ENCODE measurements at regions not wholly inside any gene's neighbourhood (a gene's known extent, or its start where the extent isn't known, plus 50 kb on each side); places are given as distances from the start of the nearest gene placed in this dataset.

DNA sequence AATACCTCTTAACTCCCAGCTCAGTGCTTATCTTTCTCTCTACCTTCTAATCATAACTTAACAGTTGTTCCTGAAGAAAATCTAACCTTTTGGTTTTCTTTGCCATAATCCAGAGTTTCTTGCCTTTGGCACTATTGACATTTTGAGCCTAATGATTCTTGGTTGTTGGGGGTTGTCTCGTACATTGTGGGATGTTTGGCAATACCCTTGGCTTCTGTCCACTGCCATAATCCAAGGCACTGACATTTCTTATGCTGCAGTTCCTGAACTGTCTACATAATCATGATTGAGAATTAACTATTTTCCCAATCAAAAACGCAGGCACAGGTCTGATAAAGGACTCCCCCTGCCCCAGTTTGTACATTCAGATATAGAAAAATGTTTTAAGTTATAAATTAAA lies 203.2 kb upstream of the MEX3C start:
- ChIA-PET CTCF (interaction anchor here (0.6 kb wide), 1 partner anchor 290 kb away, joined by 3 read pairs; no protein-coding TSS in a partner anchor), POLR2A (no interaction called here)
- Histone ChIP-seq H3K27me3 (ENCODE audit: control insufficient read depth, insufficient read depth, low read length) (no peaks in the 10 kb centered on the region), H3K36me3 (ENCODE audit: control insufficient read depth, insufficient read depth, low read length) (no peaks in the 10 kb centered on the region), H3K4me3 (ENCODE audit: low read depth, low read length) (no peak overlapping the region)
- TF ChIP-seq, protein P1, sequence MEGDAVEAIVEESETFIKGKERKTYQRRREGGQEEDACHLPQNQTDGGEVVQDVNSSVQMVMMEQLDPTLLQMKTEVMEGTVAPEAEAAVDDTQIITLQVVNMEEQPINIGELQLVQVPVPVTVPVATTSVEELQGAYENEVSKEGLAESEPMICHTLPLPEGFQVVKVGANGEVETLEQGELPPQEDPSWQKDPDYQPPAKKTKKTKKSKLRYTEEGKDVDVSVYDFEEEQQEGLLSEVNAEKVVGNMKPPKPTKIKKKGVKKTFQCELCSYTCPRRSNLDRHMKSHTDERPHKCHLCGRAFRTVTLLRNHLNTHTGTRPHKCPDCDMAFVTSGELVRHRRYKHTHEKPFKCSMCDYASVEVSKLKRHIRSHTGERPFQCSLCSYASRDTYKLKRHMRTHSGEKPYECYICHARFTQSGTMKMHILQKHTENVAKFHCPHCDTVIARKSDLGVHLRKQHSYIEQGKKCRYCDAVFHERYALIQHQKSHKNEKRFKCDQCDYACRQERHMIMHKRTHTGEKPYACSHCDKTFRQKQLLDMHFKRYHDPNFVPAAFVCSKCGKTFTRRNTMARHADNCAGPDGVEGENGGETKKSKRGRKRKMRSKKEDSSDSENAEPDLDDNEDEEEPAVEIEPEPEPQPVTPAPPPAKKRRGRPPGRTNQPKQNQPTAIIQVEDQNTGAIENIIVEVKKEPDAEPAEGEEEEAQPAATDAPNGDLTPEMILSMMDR (IDR thresholded peaks at IDR 0.05; ENCODE audit: insufficient read depth, low read depth, low read length), result no peak
- DNase-seq (ENCODE audit: low read depth), result no peak

DNA sequence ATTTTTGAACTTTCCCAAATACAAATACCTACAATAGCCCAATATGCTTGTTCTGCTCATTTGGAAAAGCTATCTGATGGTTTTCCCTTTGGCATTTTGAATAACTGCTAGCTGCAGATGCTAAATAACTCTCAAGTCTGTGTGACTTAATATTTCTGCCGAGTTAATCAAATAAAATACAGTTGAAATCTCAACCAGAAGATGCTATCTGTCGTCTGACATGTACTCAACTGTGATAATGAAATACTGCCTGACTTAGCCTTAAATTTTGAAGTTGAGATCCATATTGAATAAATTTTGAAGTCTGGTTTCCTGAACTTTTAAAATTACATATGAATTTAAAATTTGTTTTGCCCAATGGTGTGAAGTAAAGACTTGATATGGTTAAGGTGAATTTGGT lies 204.4 kb upstream of the MEX3C start:
- ChIA-PET POLR2A (no interaction called here), CTCF (no interaction called here)
- DNase-seq (ENCODE audit: low read depth), result no peak
- Histone ChIP-seq H3K36me3 (ENCODE audit: control insufficient read depth, insufficient read depth, low read length) (no peaks in the 10 kb centered on the region), H3K27me3 (ENCODE audit: control insufficient read depth, insufficient read depth, low read length) (no peaks in the 10 kb centered on the region), H3K4me3 (ENCODE audit: low read depth, low read length) (no peak overlapping the region)
- TF ChIP-seq, protein P1 (IDR thresholded peaks at IDR 0.05; ENCODE audit: insufficient read depth, low read depth, low read length), result no peak

DNA sequence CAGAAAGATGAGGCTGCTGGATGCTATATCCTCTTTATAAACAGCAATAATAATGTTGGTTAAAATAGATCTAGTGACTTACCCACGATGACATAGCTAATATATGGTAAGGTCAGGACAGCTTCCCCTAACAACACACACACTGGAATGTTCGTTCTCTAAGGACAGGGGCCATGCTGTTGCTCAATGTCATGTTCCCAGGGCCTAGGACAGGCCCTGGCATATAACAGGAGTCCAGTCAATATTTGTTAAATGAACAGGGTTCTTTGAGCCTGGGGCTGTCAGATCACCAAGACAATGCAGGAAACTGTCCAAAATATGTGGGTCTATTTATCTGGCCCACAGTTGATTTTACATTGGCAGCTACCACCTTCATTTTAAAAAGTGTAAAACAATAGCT lies 207.1 kb upstream of the MEX3C start:
- ChIA-PET CTCF (interaction anchor here (0.6 to 1.3 kb wide), 2 partner anchors 20 to 1027 kb away, joined by 3 read pairs; no protein-coding TSS in a partner anchor), POLR2A (no interaction called here)
- TF ChIP-seq, protein P1 (IDR thresholded peaks at IDR 0.05; ENCODE audit: insufficient read depth, low read depth, low read length), result no peak
- Histone ChIP-seq H3K27me3 (ENCODE audit: control insufficient read depth, insufficient read depth, low read length) (no peaks in the 10 kb centered on the region), H3K36me3 (ENCODE audit: control insufficient read depth, insufficient read depth, low read length) (no peaks in the 10 kb centered on the region), H3K4me3 (ENCODE audit: low read depth, low read length) (no peak overlapping the region)
- no peak for DNase-seq (ENCODE audit: low read depth)

GRCh38 chr18:51405683-51406477 lies 208.4 kb upstream of the MEX3C start:
- no peaks in the 10 kb centered on the region for H3K36me3 ChIP-seq (ENCODE audit: control insufficient read depth, insufficient read depth, low read length)
- no peak overlapping the region for H3K4me3 ChIP-seq (ENCODE audit: low read depth, low read length)
- no peaks in the 10 kb centered on the region for H3K27me3 ChIP-seq (ENCODE audit: control insufficient read depth, insufficient read depth, low read length)
- POLR2A ChIA-PET, result no interaction called here
- TF ChIP-seq, protein P1 (IDR thresholded peaks at IDR 0.05; ENCODE audit: insufficient read depth, low read depth, low read length), result no peak
- DNase-seq (ENCODE audit: low read depth), result no peak
- CTCF ChIA-PET, result no interaction called here

DNA sequence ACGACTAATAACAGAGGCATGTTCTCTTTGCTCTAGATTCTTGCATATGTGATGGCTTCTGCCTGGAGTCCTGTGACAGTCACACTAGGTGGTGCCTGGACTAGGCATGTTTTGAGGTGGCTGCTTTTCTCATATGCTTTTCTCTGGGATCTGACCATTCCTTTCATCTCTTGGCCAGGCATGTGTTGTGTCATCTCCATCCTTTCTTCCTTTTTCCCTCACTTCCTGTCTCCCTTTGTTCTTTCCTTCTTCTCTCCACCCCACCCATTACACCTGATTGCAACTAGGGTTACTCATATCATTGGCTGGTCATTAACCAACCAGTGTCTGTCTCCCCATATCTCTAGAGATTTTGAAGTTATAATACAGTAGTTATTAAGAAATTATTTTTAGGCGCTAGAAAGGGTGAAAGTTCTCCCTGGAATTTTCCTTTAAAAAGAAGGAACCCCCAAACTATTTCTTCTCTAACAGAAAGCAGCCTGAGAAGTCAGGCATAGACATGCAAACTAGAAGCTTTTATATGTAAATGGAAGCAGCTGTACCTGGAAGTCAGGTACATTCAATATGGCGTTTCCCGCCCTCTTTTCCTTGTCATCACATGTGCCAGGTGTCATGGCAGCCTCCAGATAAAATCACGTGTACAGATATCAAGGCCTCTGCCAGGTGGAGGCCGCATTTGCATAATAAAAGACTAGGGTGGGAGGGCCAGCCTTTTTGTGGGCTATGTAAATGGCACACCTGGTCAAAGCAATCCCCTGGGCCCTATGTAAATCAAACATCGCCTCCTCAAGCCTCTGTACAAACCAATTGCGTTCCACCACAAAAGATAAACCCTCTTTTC lies 220.4 kb upstream of the MEX3C start:
- no peak for DNase-seq (ENCODE audit: low read depth)
- ChIA-PET CTCF (no interaction called here), POLR2A (no interaction called here)
- H3K27me3 ChIP-seq (ENCODE audit: control insufficient read depth, insufficient read depth, low read length), result no peaks in the 10 kb centered on the region
- no peaks in the 10 kb centered on the region for H3K36me3 ChIP-seq (ENCODE audit: control insufficient read depth, insufficient read depth, low read length)
- H3K4me3 ChIP-seq (ENCODE audit: low read depth, low read length), result no peak overlapping the region
- TF ChIP-seq, protein P1 (IDR thresholded peaks at IDR 0.05; ENCODE audit: insufficient read depth, low read depth, low read length), result no peak
